HG03575 (cell line): ENCODE measurements at regions not wholly inside any gene's neighbourhood (a gene's known extent, or its start where the extent isn't known, plus 50 kb on each side); places are given as distances from the start of the nearest gene placed in this dataset.
"Not testable (repeated sequence)": the region's sequence is repeated elsewhere in the genome, so short reads cannot be mapped to it uniquely, and the experiment has no call there.

ENCODE experiments used
- ATAC-seq: cut with Tn5 transposase; IDR thresholded peaks from one replicate; pipeline ENCODE4 v1.9.1; 2021; ENCODE audit not compliant: unreplicated experiment, insufficient number of reproducible peaks, low FRiP score; ENCODE audit errors: extremely low read depth

DNA sequence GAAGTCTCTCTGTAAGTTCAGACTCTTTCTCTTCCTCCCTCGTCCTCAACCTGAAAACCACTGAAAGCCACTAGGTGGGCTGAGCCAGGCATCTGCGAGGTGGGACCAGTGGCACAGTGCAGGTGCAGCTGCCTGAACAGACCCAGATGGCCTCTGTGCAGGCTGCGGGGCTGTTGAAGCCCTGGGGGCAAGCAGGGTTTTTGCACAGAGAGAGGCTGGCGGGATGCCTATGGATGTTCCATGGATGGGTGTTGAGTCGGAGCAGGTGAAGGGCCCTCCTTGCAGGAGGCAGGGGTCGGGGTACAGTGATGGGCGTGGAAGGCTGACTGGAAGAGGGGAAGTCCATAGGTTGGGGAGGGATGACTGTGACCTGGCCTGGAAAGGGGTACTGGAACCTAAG, 350.2 kb upstream of the FAT1 start:
- ATAC-seq: no peak

DNA sequence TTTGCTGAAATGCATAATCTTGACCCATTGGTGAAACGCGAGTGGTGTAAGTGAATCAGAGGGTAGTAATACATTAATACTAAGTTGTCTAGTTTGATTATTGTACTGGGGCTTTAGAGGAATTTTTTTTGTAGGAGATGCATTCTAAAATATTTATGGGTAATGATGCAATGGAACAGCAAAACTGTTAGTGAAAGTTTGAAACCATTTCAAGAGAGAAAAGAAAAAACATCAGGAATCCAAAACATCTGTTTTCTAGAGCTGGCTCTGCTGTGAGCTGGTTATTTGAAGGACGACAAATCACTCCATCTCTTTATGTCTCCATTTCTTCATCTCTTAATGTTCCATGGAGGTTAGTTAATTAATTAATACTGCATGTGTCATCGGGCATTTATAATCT, 351.9 kb upstream of the FAT1 start:
- ATAC-seq: no peak

DNA sequence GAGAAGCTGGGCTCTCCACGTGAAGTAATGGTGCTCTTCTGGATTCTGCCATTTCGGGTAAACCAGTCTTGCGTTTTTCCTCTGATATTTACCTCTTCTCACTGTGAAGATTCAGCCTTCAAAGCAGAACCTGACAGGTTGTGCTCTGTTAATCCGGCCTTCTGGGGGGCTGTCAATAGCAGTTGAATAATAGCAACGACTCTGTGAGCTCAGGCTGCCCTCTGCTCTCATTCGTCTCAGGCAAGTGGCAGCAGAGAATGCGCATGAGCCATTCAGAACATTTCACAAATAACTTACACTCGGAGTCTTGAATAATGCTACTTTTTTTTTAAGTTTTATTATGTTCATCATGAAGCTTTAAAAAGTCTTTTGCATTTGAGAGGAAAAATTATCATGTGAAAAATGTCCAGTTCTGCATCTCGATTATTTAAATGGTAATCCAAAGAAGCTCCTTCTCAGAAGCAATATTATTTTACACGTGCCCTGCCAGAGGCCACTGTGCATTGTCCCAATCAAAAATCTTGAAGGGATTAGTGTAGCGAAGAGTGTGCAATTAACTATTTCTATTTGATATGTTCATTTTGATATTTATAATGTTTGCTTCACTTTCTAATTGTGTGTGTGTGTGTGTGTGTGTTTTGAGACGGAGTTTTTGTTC, 354.2 kb upstream of the FAT1 start:
- no peak for ATAC-seq

DNA sequence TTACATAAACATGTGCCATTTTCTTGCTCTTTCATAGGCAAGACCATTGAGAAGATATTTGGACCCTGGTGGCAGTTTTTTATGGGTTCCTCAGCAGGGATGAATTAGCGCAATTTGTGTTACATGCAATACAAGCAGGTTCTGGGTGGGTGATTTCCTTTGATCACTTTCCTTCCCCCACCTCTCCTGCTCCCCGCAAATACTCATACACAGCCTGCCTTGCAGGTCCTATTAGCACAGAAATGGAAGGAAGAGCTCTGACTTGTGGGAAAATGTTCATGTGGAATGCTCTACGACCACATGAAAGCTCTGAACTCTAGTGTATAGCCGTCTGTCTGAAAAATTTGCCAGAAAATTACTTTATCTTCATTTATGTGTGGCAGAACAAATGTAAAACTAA, 361.0 kb upstream of the FAT1 start:
- ATAC-seq: no peak

DNA sequence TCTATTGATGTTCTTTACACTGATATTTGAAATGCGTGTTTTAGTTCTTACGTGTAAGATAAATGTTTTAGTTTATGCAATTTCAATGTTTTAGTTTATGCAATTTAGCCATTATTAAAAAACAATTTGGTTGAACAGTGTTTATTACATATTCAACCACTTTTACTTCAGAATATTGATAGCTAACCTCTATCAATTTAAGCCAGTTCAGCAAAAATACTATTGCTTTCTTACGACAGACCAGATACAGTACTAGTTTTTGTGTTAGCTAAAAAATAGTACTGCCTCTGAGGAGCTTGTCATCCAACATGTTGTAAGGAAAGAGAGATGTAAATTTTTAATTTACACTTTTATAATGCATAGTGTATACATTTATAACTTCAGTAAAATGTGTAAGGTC, 361.7 kb upstream of the FAT1 start:
- ATAC-seq: no peak

DNA sequence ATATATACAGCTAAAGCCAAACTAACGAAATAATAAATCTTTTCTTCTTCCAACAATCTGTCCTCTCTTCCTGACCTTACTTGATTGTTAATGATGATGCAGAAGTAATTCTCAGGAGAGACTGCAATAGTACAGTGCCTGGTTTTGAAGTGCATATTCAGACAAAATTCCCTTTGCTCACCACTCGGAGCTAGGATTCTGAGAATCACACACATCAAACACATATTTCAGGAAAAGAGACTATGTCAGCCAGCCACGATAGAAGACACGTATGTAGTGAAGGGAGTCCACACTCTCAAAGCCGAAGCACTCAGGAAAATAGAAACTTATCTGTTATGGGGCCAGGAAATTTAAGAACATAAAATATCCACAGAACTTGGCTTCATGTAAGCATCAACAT, 362.5 kb upstream of the FAT1 start:
- no peak for ATAC-seq

DNA sequence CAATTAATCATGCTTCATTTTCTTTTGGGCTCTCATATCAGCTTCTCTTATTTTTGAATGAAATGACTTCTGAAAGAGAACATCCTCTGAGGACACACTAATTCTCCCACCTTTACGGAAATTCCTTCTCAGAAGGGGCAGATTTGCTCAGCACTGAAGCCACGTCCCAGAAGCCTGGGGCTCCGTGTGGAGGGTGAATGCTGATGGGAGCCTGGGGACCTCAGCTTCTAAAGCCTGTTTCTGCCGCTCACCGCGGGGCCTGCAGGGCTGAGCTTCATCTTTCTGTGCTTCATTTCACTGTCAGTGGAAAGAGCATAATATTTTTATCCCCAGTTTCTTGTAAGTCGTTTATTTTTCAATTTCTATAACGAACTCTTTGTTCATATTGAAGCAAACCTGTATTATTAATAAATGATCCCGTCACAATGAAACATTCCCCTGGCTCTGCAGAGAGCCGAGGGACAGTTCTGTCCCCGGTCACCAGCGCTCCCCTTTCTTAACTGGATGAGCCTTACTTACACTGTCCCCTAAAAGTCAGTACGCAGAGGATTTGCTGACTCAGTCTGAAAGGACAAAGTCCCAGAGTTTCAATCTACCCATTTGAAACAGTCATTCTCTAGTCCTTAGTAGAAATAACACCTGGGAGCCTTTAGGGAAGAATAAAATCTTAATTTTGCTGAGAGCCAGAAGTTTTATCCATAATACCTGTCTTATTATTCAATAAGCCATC, 364.6 kb upstream of the FAT1 start:
- ATAC-seq: no peak

DNA sequence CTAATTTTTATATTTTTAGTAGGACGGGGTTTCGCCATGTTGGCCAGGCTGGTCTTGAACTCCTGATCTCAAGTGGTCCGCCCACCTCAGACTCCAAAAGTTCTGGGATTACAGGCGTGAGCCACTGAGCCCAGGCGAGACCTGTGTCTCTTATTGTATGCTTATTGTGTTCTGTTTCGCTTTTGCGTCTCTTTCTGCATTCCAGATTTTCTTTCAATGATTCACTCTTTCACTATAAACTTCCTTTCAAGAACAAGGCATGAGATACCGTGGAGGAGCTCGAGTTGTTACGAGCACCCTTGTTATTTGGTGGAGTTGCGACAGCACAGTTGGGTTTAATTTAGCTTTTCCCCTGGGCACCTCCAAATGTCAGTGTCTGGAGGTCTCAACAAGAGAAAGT, 366.7 kb upstream of the FAT1 start:
- no peak for ATAC-seq

DNA sequence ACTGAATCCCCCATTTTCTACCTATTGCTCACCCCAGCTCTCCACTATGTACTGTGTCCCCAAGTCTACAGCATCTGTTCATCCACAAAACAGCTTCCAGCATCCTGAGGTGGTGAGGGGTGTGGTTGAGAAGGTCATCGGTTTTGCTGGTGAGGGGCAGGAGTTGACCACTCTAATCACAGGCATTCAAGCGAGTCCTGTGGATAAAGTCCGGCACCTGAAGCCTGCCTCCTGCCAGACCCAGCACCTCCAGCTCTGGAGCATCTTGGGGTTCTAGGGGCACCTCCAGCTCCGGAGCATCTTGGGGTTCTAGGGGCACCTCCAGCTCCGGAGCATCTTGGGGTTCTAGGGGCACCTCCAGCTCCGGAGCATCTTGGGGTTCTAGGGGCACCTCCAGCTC, 367.2 kb upstream of the FAT1 start:
- ATAC-seq: not testable (repeated sequence)

DNA sequence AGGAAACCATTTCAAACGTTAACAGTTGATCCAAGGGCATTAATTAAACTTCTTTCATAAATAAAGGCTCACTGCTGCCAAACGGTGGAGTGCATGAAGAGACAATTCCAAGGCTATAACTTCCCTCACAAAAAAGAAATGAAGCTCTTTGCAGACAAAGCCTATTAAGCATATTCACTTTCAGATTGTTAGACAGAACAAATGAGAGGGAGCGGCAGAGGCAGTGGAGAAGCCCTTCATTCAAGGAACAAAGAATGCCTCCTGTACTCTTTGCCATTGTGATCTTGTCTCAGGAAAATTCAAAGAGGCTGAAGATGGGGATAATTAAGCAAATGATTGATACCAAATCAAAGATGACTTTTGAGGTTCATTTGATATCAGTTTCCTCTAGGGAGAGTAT, 370.5 kb upstream of the FAT1 start:
- ATAC-seq: no peak

DNA sequence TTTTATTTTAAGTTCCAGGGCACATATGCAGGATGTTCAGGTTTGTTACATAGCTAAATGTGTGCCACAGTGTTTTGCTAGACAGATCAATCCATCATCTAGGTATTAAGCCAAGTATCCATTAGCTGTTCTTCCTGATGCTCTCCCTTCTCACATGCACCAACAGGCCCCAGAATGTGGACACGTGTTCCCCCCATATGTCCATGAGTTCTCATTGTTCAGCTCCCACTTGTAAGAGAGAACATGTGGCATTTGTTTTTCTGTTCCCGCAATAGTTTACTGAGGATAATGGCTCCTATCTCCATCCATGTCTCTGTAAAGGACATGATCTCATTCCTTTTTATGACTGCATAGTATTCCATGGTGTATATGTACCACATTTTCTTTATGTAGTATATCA, 374.8 kb upstream of the FAT1 start:
- no peak for ATAC-seq

DNA sequence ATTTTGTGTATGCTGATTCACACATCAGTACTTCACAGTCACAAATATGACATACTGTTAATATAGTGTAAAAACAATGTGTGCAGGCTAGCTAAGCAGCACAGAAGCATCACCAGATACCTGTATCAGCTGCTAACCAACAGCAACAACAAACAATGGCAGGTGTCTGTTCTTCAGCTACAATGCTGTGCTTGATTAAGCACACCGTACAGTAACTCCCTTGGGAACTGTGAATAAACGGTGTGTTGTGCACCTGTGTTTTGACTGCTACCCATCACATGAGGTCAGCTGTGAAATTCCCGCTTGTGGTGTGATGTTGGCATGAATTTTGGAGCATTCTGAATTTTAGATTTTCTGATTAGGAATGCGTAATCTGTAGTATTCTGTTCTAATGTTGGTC, 379.7 kb upstream of the FAT1 start:
- no peak for ATAC-seq

DNA sequence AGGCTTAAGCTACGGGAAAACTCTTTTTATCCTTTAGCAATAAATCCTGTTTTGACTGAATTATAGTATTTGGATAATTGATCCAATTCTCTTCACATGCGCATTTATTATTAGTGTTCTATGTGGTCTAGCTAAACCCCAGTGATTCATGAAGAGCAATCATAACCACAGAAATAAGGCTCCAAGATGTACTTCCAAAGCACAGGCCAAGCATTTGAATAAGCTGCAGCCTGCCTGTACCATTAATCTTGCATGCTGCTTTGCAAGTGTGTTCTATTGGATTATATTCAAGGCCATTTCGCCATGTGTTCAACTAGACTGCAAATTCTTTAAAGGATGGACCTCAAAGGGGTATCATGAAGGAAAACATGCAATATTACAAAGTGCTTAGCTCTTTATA, 385.2 kb upstream of the FAT1 start:
- no peak for ATAC-seq

DNA sequence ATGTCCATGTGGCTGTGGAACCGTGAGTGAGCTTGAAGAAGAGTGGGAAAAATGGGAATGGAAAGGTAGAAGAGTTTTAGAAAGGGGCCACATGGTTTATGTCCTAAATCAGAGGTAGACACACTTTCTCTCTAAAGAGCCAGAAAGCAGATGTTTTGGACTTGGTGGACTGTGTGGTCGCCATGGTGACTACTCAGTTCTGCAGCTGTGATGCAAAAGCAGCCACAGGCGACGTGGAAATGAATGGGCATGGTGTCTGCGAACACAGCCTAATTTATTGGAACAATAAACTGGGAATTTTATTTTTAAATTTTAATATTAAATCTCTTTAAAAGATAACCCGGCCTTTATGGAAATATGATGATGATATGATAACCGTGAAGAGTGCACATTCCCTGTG, 386.0 kb upstream of the FAT1 start:
- no peak for ATAC-seq

DNA sequence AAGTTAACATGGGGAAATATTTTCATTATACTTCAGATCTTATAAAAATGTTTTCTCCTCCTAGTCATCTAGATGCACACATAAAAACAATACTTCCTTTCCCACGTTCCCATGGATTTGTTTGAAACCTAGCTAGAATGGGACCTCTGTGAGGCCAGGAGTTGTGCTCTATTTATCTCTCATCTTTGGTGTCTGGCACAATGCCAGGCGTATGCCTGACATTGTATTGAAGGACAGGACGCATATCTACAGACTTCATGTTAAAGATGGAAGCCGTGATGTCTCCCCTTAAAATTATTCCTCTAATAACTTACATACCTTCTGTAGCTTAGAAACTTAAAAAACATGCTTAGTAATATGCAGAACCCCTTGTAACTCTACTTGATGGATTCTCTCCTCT, 394.5 kb upstream of the FAT1 start:
- no peak for ATAC-seq

DNA sequence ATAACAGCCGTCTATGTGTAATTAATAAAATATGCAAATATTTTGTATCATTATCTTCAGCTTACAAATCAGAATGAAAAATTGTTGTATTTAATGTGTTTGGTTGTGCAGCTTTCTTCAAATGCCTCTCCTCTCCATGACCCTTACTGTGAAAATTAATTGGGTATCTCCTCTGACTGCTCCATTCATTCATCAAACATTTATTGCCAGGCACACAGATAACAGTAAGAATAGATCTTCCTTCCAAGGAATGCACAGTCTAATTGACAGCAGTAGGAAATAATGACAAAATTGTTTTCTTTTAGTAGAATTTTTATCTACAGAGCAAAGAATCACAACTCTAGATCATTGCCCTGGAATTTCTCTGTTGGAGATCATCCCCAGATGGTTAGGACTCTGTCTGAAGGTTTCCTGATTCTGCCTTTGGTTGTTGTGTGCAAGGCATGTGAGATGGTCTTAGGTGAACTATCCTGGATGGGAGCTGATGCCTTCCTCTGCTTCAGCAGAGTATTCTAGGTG, 395.0 kb upstream of the FAT1 start:
- no peak for ATAC-seq

DNA sequence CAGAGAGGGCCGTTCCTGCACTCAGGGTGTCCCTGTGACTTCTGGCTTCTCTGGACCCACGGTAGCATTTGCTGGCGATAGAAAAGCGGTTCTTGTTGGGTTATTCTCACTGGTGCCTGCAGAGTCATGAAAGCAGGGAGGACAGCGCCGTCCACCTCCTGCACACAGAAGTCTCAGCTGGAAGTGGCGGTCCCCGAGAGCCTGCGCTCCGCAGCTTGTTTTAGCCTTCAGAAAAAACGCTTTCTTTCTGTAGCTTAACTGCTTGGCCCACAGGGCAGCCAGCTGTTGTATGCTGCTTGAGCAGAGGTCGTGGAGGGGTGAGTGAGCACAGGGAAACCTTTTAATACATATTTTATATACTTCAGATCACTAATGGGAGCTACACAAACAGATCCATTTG, 400.7 kb upstream of the FAT1 start:
- ATAC-seq: no peak

DNA sequence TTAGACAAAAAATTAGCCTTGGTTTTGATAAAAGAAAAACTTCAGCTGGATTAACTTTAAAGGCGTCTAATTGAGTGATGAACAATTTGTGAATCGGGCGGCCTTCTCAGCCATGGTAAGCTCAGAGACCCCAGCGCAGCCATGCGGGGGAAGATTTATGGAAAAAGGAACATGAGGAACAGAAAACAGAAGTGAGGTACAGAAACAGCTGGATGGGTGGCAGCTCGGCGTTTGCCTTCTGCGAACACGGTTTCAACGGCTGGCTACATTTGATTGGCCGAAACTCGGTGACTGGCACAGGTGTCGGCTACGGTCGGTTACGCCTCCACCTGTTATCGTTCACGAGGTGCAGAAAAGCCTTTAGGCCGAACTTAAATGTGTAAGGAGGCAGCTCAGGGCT, 401.4 kb upstream of the FAT1 start:
- no peak for ATAC-seq

DNA sequence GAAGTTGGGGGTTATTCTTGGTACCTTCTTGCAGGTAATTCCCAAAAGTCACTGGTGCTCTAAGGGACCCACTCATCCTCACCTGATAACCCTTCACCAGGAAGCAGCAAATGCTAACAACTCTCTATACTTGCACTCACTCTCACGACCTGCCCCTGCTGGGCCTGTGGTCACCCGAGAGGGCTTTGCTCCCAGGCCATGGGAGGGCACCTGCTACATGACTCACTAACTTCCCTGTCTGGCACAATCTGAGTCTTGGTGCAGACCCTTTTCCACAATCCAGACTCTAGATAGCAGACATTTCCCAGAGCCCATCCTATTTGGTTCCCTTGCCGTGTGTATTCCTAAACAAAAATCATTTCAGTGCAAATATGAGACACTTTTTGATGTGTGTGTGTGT, 403.8 kb upstream of the FAT1 start:
- no peak for ATAC-seq

DNA sequence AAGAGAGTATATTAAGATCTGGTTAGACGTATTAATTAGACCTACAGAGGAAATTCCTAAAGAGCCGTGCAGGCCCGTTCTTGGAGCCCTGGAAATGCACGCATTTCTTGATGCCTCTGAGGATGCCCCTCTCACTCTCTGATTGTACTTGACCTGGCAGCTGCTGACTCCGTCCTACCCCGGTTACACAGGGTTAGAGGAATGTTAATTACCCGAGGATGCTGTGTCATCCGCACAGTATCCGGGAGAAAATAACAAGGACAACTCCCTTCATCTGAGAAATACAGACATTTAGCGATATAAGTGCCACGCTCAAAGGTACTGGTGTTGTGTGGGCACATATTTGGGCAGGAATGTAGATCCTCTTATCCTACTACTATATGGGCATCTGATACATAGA, 404.6 kb upstream of the FAT1 start:
- no peak for ATAC-seq

DNA sequence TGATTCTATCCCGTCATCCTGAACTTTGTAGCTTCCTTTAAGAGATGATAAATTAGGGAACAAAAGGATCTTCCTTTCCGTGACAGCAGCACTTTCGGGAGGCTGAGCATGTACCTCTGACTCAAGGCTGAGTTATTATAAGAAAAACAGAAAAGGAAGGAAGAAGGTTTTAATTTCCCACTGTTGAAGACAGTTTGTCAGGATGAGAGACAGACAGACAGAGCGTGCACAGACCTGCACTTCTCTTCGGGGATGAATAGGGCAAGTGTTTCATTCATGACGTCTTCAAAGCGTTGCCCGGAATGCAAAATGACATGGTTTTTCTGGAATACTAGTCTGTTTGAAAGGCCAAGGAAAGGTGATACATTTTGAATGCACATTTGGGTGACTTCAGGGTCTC, 405.3 kb upstream of the FAT1 start:
- ATAC-seq: no peak
